GM12878 (cell line): ENCODE measurements at regions not wholly inside any gene's neighbourhood (a gene's known extent, or its start where the extent isn't known, plus 50 kb on each side); places are given as distances from the start of the nearest gene placed in this dataset.

Experiments
- ATAC-seq: fragments of 200-7000 bp; cut with Tn5 transposase; 3 replicates; pipeline ENCODE4 v1.9.1; 2020; ENCODE audit warnings: mild to moderate bottlenecking, moderate library complexity
- BruUV-seq: library from RNA; stranded (reverse); fragments of 400-500 nt; replicated peaks from 2 replicates; lab custom pipeline; 2021; lab: Mats Ljungman, UMichigan
- CTCF ChIA-PET: fragments of 300-600 bp; sonication (Branson Sonifier 250); formaldehyde crosslinking; extraction: SDS; loops from one replicate; lab custom pipeline; 2021; ENCODE audit warnings: inconsistent platforms; lab: Yijun Ruan, JAX
- POLR2A ChIA-PET: fragments of 350-600 bp; formaldehyde crosslinking; extraction: SDS; loops from one replicate; lab custom pipeline; 2021; ENCODE audit warnings: inconsistent platforms; lab: Charles Lee
- RAD21 ChIA-PET: fragments of 300-600 bp; sonication (Branson Sonifier 250); formaldehyde crosslinking; loops from one replicate; lab custom pipeline; 2023; ENCODE audit warnings: antibody characterized with exemption; ENCODE audit not compliant: unreplicated experiment; lab: Charles Lee
- SMC1A ChIA-PET: fragments of 300-600 bp; sonication (Branson Sonifier 250); formaldehyde crosslinking; loops from one replicate; lab custom pipeline; 2023; ENCODE audit not compliant: unreplicated experiment, uncharacterized antibody; lab: Charles Lee
- DNase-seq: peaks from one replicate; pipeline ENCODE4 v3.0.0-alpha.2; 2011; ENCODE audit warnings: low read depth, low spot score
- FAIRE-seq: peaks from 3 replicates; lab custom pipeline; 2011; peaks lifted over from hg19 to GRCh38; lab: Jason Lieb, UNC
- H2AFZ ChIP-seq: 2 replicates; pipeline ENCODE4 v1.6.0; 2011; ENCODE audit warnings: low read depth, low read length, control low read depth; ENCODE audit not compliant: control insufficient read depth
- H3K27ac ChIP-seq: 2 replicates; pipeline ENCODE4 v1.5.1; 2011; ENCODE audit warnings: control low read depth; ENCODE audit not compliant: control insufficient read depth, insufficient read depth
- H3K27me3 ChIP-seq, 2 experiments: replicated peaks in 1 of 2; 2 replicates each; pipeline versions ENCODE4 v1.6.0 to v1.6.1; 2011; ENCODE audit warnings: low read length in 1 of 2; ENCODE audit not compliant: control insufficient read depth in 2 of 2, insufficient read depth in 2 of 2
- H3K36me3 ChIP-seq, 2 experiments: 2 replicates each; pipeline ENCODE4 v1.5.1; 2011; ENCODE audit warnings: low read length in 1 of 2; ENCODE audit not compliant: control insufficient read depth in 2 of 2, insufficient read depth in 2 of 2
- H3K4me1 ChIP-seq: 2 replicates; pipeline ENCODE4 v1.6.1; 2011; ENCODE audit warnings: mild to moderate bottlenecking, low read length, moderate library complexity, mixed read lengths; ENCODE audit not compliant: control insufficient read depth, insufficient read depth
- H3K4me2 ChIP-seq: 2 replicates; pipeline ENCODE4 v1.6.0; 2011; ENCODE audit warnings: control low read depth; ENCODE audit not compliant: control insufficient read depth, insufficient read depth
- H3K4me3 ChIP-seq: fragments of 200-600 bp; sonication (generic); 2 replicates; pipeline ENCODE4 v1.5.1; 2016
- H3K79me2 ChIP-seq: 2 replicates; pipeline ENCODE4 v1.6.0; 2011; ENCODE audit warnings: low read length; ENCODE audit not compliant: control insufficient read depth, insufficient read depth
- H3K9ac ChIP-seq: 2 replicates; pipeline ENCODE4 v1.8.0; 2011; ENCODE audit warnings: low read length, control low read depth, mixed read lengths; ENCODE audit not compliant: control insufficient read depth, insufficient read depth
- H3K9me3 ChIP-seq: replicated peaks from 3 replicates; pipeline ENCODE4 v1.5.1; 2011; ENCODE audit warnings: mild to moderate bottlenecking, low read length; ENCODE audit not compliant: control insufficient read depth, insufficient read depth
- H4K20me1 ChIP-seq: 2 replicates; pipeline ENCODE4 v1.6.0; 2011; ENCODE audit not compliant: control insufficient read depth, insufficient read depth
- BCLAF1 ChIP-seq: fragments of 450-650 bp; IDR thresholded peaks from 2 replicates; pipeline ENCODE4 v1.6.1; 2017; ENCODE audit warnings: antibody characterized with exemption, mild to moderate bottlenecking, moderate library complexity
- BRCA1 ChIP-seq: IDR thresholded peaks from 2 replicates; pipeline ENCODE4 v1.6.1; 2011; ENCODE audit warnings: low read depth, low read length, improper control_type of control experiment
- CTCF ChIP-seq, 3 experiments: IDR thresholded peaks in 2 of 3; conservative IDR thresholded peaks in 1 of 3; 2 replicates each; pipeline ENCODE4 v1.5.1; 2011; ENCODE audit warnings: low read depth in 3 of 3, low read length in 3 of 3, mild to moderate bottlenecking in 3 of 3, control low read depth in 2 of 3, moderate library complexity in 2 of 3, inconsistent platforms in 1 of 3, mixed read lengths in 1 of 3; ENCODE audit not compliant: control insufficient read depth in 2 of 3, insufficient read depth in 1 of 3; ENCODE audit errors: extremely low read depth in 1 of 3
- FOXM1 ChIP-seq: IDR thresholded peaks from 2 replicates; pipeline ENCODE4 v1.6.1; 2012; ENCODE audit warnings: low read depth, mild to moderate bottlenecking, inconsistent platforms, low read length, moderate library complexity
- MAX ChIP-seq: IDR thresholded peaks from 2 replicates; pipeline ENCODE4 v1.6.1; 2012; ENCODE audit warnings: low read depth, low read length, improper control_type of control experiment
- NR2C2 ChIP-seq: IDR thresholded peaks from 2 replicates; pipeline ENCODE4 v1.6.1; 2011; ENCODE audit warnings: borderline replicate concordance, low read depth; ENCODE audit not compliant: control insufficient read depth, insufficient read length
- PRDM15 ChIP-seq: fragments of 450-650 bp; formaldehyde crosslinking; IDR thresholded peaks from 2 replicates; pipeline ENCODE4 v1.4.0; 2020; ENCODE audit warnings: mild to moderate bottlenecking, moderate library complexity
- RUNX3 ChIP-seq: IDR thresholded peaks from 2 replicates; pipeline ENCODE4 v1.6.1; 2012; ENCODE audit warnings: low read length, inconsistent platforms
- TAF1 ChIP-seq: IDR thresholded peaks from 2 replicates; pipeline ENCODE4 v1.6.1; 2011; ENCODE audit warnings: mild to moderate bottlenecking, low read depth, low read length, borderline replicate concordance
- YBX1 ChIP-seq: fragments of 450-650 bp; IDR thresholded peaks from 2 replicates; pipeline ENCODE4 v1.6.1; 2016; ENCODE audit warnings: antibody characterized with exemption
- in situ Hi-C: fragments of 300-500 bp; cut with MboI; formaldehyde crosslinking; loops from 9 replicates; pipeline ENCODE4 v1.14.3; 2018; ENCODE audit warnings: mixed read lengths
- intact Hi-C: fragments of 100-400 bp; cut with micrococcal nuclease; formaldehyde crosslinking; loops from one replicate; pipeline ENCODE4 v1.14.2; 2022; ENCODE audit not compliant: unreplicated experiment

- H4K20me1 ChIP-seq = no peaks in the 10 kb centered on the region
- DNase-seq (no peak), FAIRE-seq (no peak)
- SMC1A ChIA-PET = no interaction called here
- H3K9ac ChIP-seq = no peak overlapping the region
- H3K79me2 ChIP-seq = no peaks in the 10 kb centered on the region
- H3K36me3 ChIP-seq = no peaks in the 10 kb centered on the region
- in situ Hi-C loops = no loop called here
- no peak overlapping the region for H2AFZ ChIP-seq
- no TSS peak for BruUV-seq
- no peak for TF ChIP-seq YBX1
- no peak for TF ChIP-seq BRCA1
- no peak for TF ChIP-seq RUNX3
- TF ChIP-seq TAF1 = no peak
- no peak for TF ChIP-seq FOXM1
- TF ChIP-seq BCLAF1 = no peak
- no peak for TF ChIP-seq NR2C2
- TF ChIP-seq PRDM15 (CRISPR knock-in tag) = no peak
- TF ChIP-seq CTCF (IDR thresholded peaks at IDR 0.05 in 2 of 3, conservative IDR thresholded peaks at IDR 0.05 in 1 of 3; ENCODE audit: control insufficient read depth in 2 of 3, extremely low read depth in 1 of 3, insufficient read depth in 1 of 3, low read depth in 3 of 3, low read length in 3 of 3) = no peak
- no peak for TF ChIP-seq MAX
- TF ChIP-seq, all 136 proteins: peak for 0
- no peak for ATAC-seq
- H3K27ac ChIP-seq = no peak overlapping the region
- ChIA-PET POLR2A (no interaction called here), CTCF (interaction anchor here (0.7 kb wide), 1 partner anchor 1168 kb away, joined by 3 read pairs; no protein-coding TSS in a partner anchor), RAD21 (no interaction called here)
- no peaks in the 10 kb centered on the region for H3K27me3 ChIP-seq
- H3K9me3 ChIP-seq = no peaks in the 10 kb centered on the region
- no peaks in the 10 kb centered on the region for H3K4me1 ChIP-seq
- no peak overlapping the region for H3K4me3 ChIP-seq
- H3K4me2 ChIP-seq = no peak overlapping the region
- intact Hi-C loops = no loop called here
Observed at GRCh38 chr4:124253080-124253479, 459.5 kb downstream of the ANKRD50 start.
